Spleen (tissue), 11 donors: ENCODE measurements at regions not wholly inside any gene's neighbourhood (a gene's known extent, or its start where the extent isn't known, plus 50 kb on each side); places are given as distances from the start of the nearest gene placed in this dataset.

ENCODE experiments used
- DNase-seq: peaks from one replicate; pipeline ENCODE4 v3.0.0-alpha.2; 2020
- H3K27ac ChIP-seq, 8 donors: fragments of 200-600 bp; sonication (generic) in 7 of 8; 1 replicate in 4 of 8; 2 replicates in 4 of 8; pipeline versions ENCODE4 v1.5.0 to v1.8.0; 2016 to 2021; ENCODE audit warnings: inconsistent platforms in 4 of 8, mild to moderate bottlenecking in 4 of 8, moderate library complexity in 1 of 8
- H3K27me3 ChIP-seq, 7 donors: fragments of 200-600 bp; sonication (generic) in 6 of 7; replicated peaks in 1 of 7; 1 replicate in 4 of 7; 2 replicates in 3 of 7; pipeline versions ENCODE4 v1.5.0 to v1.8.0; 2016 to 2021; ENCODE audit warnings: inconsistent platforms in 3 of 7, mild to moderate bottlenecking in 1 of 7
- H3K36me3 ChIP-seq, 6 donors: fragments of 200-600 bp; sonication (generic) in 5 of 6; 1 replicate in 4 of 6; 2 replicates in 2 of 6; pipeline versions ENCODE4 v1.5.0 to v1.8.0; 2016 to 2021; ENCODE audit warnings: inconsistent platforms in 2 of 6
- H3K4me1 ChIP-seq, 6 donors: fragments of 200-600 bp; sonication (generic) in 5 of 6; 1 replicate in 3 of 6; 2 replicates in 3 of 6; pipeline versions ENCODE4 v1.5.0 to v1.8.0; 2016 to 2021; ENCODE audit warnings: inconsistent platforms in 3 of 6
- H3K4me3 ChIP-seq, 8 donors: fragments of 200-600 bp; sonication (generic) in 7 of 8; 1 replicate in 4 of 8; 2 replicates in 4 of 8; pipeline versions ENCODE4 v1.5.0 to v1.8.0; 2016 to 2021; ENCODE audit warnings: inconsistent platforms in 4 of 8, mild to moderate bottlenecking in 4 of 8, moderate library complexity in 2 of 8
- H3K9me3 ChIP-seq, 8 donors: fragments of 200-600 bp; sonication (generic) in 7 of 8; 1 replicate in 4 of 8; 2 replicates in 4 of 8; pipeline versions ENCODE4 v1.5.0 to v1.8.0; 2016 to 2021; ENCODE audit warnings: inconsistent platforms in 4 of 8
- POLR2A ChIP-seq, 3 donors: fragments of 450-650 bp; IDR thresholded peaks; one replicate each; pipeline ENCODE4 v1.5.1; 2017; ENCODE audit warnings: antibody characterized with exemption in 3 of 3, mild to moderate bottlenecking in 1 of 3
- POLR2AphosphoS5 ChIP-seq, 3 donors: sonication (generic); formaldehyde crosslinking; IDR thresholded peaks; one replicate each; pipeline ENCODE4 v1.5.1; 2017; ENCODE audit warnings: antibody characterized with exemption in 3 of 3
- WGBS, 5 donors: extraction: QIAGEN DNeasy Blood & Tissue Kit in 3 of 5; methylation state at CpG; one replicate each; pipeline versions ENCODE4 v1.1.5 to v1.1.7; 2013 to 2018; 5-methylcytosine and 5-hydroxymethylcytosine counted together
- intact Hi-C: fragments of 100-400 bp; cut with DNase I; formaldehyde crosslinking; loops from one replicate; pipeline ENCODE4 v1.15.0; 2023; ENCODE audit warnings: low total_unique reads
- TF ChIP-seq, protein P1 (sequence below), 11 experiments: fragments of 200-600 bp in 7 of 11; fragments of 450-650 bp in 4 of 11; sonication (generic) in 4 of 11; IDR thresholded peaks in 8 of 11; conservative IDR thresholded peaks in 3 of 11; 1 replicate in 7 of 11; 2 replicates in 4 of 11; pipeline versions ENCODE4 v1.4.0 to v1.8.0; 2016 to 2021; ENCODE audit warnings: antibody characterized with exemption in 11 of 11, inconsistent platforms in 4 of 11, mild to moderate bottlenecking in 1 of 11
- donor health status: healthy with polysubstance abuse.
- donor health status: DM: no; HTN: no; CAD: no; lungs with moderate emphysema.
- donor health status: DM: no; HTN: no; CAD: no.
- donor health status: Bipolar disorder and iron deficiency.
- donor health status: healthy.
- donor health status: DM: no; HTN: no; CAD: no.
- donor health status: DM: yes; HTN: yes; CAD: no.

DNA sequence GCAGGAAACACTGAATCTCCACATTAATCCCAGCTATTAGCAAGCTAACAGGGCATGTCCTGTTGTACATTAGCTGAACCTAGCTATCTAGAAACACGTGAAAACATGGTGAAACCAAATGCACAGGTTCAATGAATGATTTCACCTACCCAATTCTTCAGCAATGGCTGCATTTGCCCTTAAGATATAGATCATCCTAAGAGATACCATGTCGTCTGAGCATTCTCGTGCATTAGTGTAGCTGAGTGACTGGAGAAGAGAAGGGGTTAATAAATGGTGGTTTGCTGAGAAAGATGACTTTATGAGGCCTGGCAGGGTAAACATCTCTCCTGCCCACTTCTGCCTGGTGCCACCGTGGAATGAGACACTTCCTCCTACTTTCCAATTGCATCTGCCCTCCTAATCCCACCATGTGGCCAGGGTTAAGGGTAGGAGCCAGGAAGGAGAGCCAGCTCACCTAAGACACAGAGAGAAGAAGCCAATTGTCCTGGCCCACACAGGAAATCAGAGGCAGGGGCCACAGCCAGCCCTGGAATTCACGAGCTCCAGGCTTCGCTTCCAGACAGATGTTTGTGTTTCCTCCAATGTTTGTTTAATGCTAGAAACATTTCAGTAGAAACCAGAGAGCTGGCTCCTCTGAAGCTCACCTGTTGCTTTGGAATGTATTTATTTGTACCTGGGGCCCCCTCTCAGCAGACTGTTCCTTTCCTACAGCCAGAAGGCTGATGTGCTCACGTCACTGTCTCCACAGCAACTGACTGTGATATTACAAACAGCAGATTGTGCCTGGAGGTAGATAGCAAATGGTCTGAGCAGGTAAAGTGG lies 126.0 kb upstream of the PARP11 start:
- TF ChIP-seq POLR2AphosphoS5 (IDR thresholded peaks at IDR 0.05) (no peak), POLR2A (IDR thresholded peaks at IDR 0.05) (no peak)
- TF ChIP-seq, protein P1, sequence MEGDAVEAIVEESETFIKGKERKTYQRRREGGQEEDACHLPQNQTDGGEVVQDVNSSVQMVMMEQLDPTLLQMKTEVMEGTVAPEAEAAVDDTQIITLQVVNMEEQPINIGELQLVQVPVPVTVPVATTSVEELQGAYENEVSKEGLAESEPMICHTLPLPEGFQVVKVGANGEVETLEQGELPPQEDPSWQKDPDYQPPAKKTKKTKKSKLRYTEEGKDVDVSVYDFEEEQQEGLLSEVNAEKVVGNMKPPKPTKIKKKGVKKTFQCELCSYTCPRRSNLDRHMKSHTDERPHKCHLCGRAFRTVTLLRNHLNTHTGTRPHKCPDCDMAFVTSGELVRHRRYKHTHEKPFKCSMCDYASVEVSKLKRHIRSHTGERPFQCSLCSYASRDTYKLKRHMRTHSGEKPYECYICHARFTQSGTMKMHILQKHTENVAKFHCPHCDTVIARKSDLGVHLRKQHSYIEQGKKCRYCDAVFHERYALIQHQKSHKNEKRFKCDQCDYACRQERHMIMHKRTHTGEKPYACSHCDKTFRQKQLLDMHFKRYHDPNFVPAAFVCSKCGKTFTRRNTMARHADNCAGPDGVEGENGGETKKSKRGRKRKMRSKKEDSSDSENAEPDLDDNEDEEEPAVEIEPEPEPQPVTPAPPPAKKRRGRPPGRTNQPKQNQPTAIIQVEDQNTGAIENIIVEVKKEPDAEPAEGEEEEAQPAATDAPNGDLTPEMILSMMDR (IDR thresholded peaks at IDR 0.05 in 8 of 11, conservative IDR thresholded peaks at IDR 0.05 in 3 of 11), result no peak
- Histone ChIP-seq H3K27ac (no peak overlapping the region), H3K27me3 (peaks cover 0 to 4% (median 0%) of the 10 kb centered on the region in 7 donors), H3K4me3 (no peak overlapping the region), H3K4me1 (no peaks in the 10 kb centered on the region), H3K9me3 (peaks cover 0 to 6% (median 0%) of the 10 kb centered on the region in 8 donors), H3K36me3 (no peaks in the 10 kb centered on the region)
- DNase-seq, result no peak
- WGBS, 5 donors, result 70 to 83% (median 74%) methylated on average over 7 of the region's 7 CpGs
- intact Hi-C loops, result no loop called here

DNA sequence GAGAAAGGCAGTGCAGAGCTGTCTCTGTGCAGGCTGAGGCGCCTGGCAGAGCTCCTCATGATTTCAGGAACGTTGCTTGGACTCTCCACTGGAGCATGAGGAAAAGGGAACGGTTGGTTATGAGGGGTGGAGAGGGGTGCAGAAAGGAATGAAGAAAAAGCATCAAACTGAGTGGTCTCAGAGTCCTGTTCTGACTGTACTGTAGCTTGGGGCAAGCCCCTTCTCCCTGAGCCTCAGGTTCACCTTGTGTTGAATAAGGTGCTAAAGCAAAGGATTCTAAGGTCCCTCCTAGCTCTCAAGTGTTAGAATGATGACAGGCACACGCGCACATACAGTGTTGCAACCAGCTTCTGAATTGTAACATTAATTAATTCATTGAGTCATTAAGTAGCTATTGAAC lies 125.2 kb upstream of the PARP11 start:
- TF ChIP-seq, protein P1 (IDR thresholded peaks at IDR 0.05 in 8 of 11, conservative IDR thresholded peaks at IDR 0.05 in 3 of 11), result no peak
- TF ChIP-seq POLR2A (IDR thresholded peaks at IDR 0.05) (no peak), POLR2AphosphoS5 (IDR thresholded peaks at IDR 0.05) (no peak)
- Histone ChIP-seq H3K4me1 (no peaks in the 10 kb centered on the region), H3K27ac (no peak overlapping the region), H3K9me3 (peaks cover 0 to 6% (median 0%) of the 10 kb centered on the region in 8 donors), H3K36me3 (no peaks in the 10 kb centered on the region), H3K27me3 (peaks cover 0 to 8% (median 0%) of the 10 kb centered on the region in 7 donors), H3K4me3 (no peak overlapping the region)
- no peak for DNase-seq
- 87 to 94% (median 89%) methylated on average over 5 of the region's 5 CpGs for WGBS, 5 donors
- intact Hi-C loops, result no loop called here

DNA sequence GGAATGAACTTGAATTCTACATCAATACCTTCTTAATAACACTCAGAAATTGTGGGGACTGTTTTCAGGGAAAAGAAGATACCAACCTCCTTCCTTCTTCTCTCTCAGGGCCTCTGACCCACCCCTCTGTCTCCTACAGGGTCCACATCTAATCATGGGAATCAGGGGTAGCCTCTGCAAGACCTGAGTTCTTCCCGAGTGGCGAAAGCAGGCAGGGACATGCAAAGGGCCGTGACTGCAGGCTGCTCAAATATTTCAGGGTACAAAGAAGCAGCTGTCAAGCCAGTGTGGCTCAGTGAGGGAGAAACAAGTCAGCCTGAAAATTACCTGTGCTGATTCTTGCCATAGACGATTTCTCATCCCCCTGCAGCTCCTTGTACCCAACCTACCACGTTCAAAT lies 123.1 kb upstream of the PARP11 start:
- no peaks in the 10 kb centered on the region for H3K4me1 ChIP-seq
- DNase-seq, result no peak
- no peaks in the 10 kb centered on the region for H3K36me3 ChIP-seq
- H3K4me3 ChIP-seq, result no peak overlapping the region
- peaks cover 0 to 20% (median 0%) of the 10 kb centered on the region in 7 donors for H3K27me3 ChIP-seq
- H3K27ac ChIP-seq, result no peak overlapping the region
- 69 to 85% (median 74%) methylated on average over 5 of the region's 5 CpGs for whole genome bisulfite sequencing, 5 donors
- TF ChIP-seq POLR2A (IDR thresholded peaks at IDR 0.05) (no peak), POLR2AphosphoS5 (IDR thresholded peaks at IDR 0.05) (no peak)
- TF ChIP-seq, protein P1 (IDR thresholded peaks at IDR 0.05 in 8 of 11, conservative IDR thresholded peaks at IDR 0.05 in 3 of 11), result no peak
- peaks cover 0 to 6% (median 0%) of the 10 kb centered on the region in 8 donors for H3K9me3 ChIP-seq
- intact Hi-C loops, result no loop called here

DNA sequence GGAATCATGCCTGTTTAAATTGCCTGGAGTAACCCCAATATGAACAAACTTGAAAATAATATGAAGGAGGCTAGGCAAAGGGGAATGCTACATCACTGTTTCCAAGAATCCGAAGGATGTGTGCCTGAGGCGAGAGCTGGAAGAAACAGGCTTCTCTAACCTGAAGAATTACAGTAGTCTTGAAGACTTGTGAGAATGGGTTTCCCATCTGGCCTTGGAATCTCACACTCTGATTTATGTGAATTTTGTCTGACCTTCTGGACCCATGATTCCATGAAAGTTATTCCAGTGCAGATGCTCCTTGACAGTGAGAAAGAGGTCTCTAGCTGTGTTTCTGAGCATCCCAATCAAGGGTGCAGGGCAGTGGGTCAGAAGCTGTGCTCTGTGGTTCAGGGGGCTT lies 122.1 kb upstream of the PARP11 start:
- Histone ChIP-seq H3K36me3 (no peaks in the 10 kb centered on the region), H3K4me3 (no peak overlapping the region), H3K4me1 (no peaks in the 10 kb centered on the region), H3K27me3 (peaks cover 0 to 28% (median 0%) of the 10 kb centered on the region in 7 donors), H3K9me3 (no peaks in the 10 kb centered on the region), H3K27ac (no peak overlapping the region)
- DNase-seq, result no peak
- WGBS, 5 donors, result 89 to 100% (median 92%) methylated on average over 2 of the region's 2 CpGs
- intact Hi-C loops, result loop anchor here (2.0 kb wide), 1 partner anchor 281 kb away; no protein-coding TSS in a partner anchor
- TF ChIP-seq POLR2A (IDR thresholded peaks at IDR 0.05), result no peak
- TF ChIP-seq, protein P1 (IDR thresholded peaks at IDR 0.05 in 8 of 11, conservative IDR thresholded peaks at IDR 0.05 in 3 of 11), result no peak
- TF ChIP-seq POLR2AphosphoS5 (IDR thresholded peaks at IDR 0.05), result no peak
